IMR-90 (cell line): ENCODE measurements at regions not wholly inside any gene's neighbourhood (a gene's known extent, or its start where the extent isn't known, plus 50 kb on each side); places are given as distances from the start of the nearest gene placed in this dataset.

Source experiments
- ATAC-seq: fragments of 200-7000 bp; cut with Tn5 transposase; 2 replicates; pipeline ENCODE4 v1.9.1; 2020; ENCODE audit warnings: low read depth, mild to moderate bottlenecking, moderate library complexity
- BruUV-seq: library from RNA; stranded (reverse); fragments of 400-500 nt; replicated peaks from 2 replicates; lab custom pipeline; 2021; lab: Mats Ljungman, UMichigan
- CTCF ChIA-PET: fragments of 300-600 bp; formaldehyde crosslinking; extraction: SDS; loops from one replicate; lab custom pipeline; 2021; ENCODE audit warnings: antibody characterized with exemption; lab: Yijun Ruan, JAX
- POLR2A ChIA-PET: fragments of 300-600 bp; sonication (Branson Sonifier 250); formaldehyde crosslinking; loops from one replicate; lab custom pipeline; 2022; ENCODE audit warnings: antibody characterized with exemption; ENCODE audit not compliant: unreplicated experiment; lab: Charles Lee
- DNase-seq: peaks from one replicate; pipeline ENCODE4 v3.0.0; 2013
- H2AFZ ChIP-seq: replicated peaks from 2 replicates; pipeline ENCODE3; 2013; ENCODE audit warnings: low read length, mild to moderate bottlenecking; ENCODE audit not compliant: poor library complexity
- H2AK5ac ChIP-seq: 2 replicates; pipeline ENCODE4 v1.6.1; 2013; ENCODE audit warnings: low read depth, low read length, inconsistent platforms
- H2AK9ac ChIP-seq: replicated peaks from 2 replicates; pipeline ENCODE3; 2013; ENCODE audit warnings: mild to moderate bottlenecking, low read depth, low read length, moderate library complexity; ENCODE audit not compliant: poor library complexity
- H2BK120ac ChIP-seq: 2 replicates; pipeline ENCODE4 v1.6.1; 2013; ENCODE audit warnings: low read depth, low read length, inconsistent platforms
- H2BK15ac ChIP-seq: 3 replicates; pipeline ENCODE4 v1.6.1; 2013; ENCODE audit warnings: low read depth, low read length, inconsistent platforms
- H2BK20ac ChIP-seq: 2 replicates; pipeline ENCODE4 v1.6.1; 2013; ENCODE audit warnings: low read depth, mild to moderate bottlenecking, inconsistent platforms, low read length, moderate library complexity
- H2BK5ac ChIP-seq: 2 replicates; pipeline ENCODE4 v1.6.1; 2013; ENCODE audit warnings: mild to moderate bottlenecking, low read depth, low read length, inconsistent platforms; ENCODE audit not compliant: poor library complexity, severe bottlenecking
- H3K14ac ChIP-seq: replicated peaks from 2 replicates; pipeline ENCODE4 v1.6.1; 2013; ENCODE audit warnings: low read depth, low read length, inconsistent platforms
- H3K18ac ChIP-seq: 2 replicates; pipeline ENCODE4 v1.6.1; 2013; ENCODE audit warnings: low read depth, low read length, control low read depth
- H3K23ac ChIP-seq: 2 replicates; pipeline ENCODE4 v1.6.1; 2013; ENCODE audit warnings: low read depth, low read length, inconsistent platforms
- H3K27ac ChIP-seq: 2 replicates; pipeline ENCODE4 v1.5.1; 2013; ENCODE audit warnings: mild to moderate bottlenecking, control low read depth, low read length; ENCODE audit not compliant: insufficient read depth
- H3K27me3 ChIP-seq: 2 replicates; pipeline ENCODE4 v1.6.1; 2013; ENCODE audit warnings: low read length; ENCODE audit not compliant: control insufficient read depth, insufficient read depth
- H3K36me3 ChIP-seq: 2 replicates; pipeline ENCODE4 v1.6.1; 2013; ENCODE audit warnings: low read length, mixed read lengths; ENCODE audit not compliant: control insufficient read depth, insufficient read depth
- H3K4ac ChIP-seq: 2 replicates; pipeline ENCODE4 v1.6.1; 2013; ENCODE audit warnings: low read depth, low read length, inconsistent platforms
- H3K4me1 ChIP-seq: 2 replicates; pipeline ENCODE4 v1.6.1; 2013; ENCODE audit warnings: low read length, mixed read lengths; ENCODE audit not compliant: control insufficient read depth, insufficient read depth
- H3K4me2 ChIP-seq: 2 replicates; pipeline ENCODE4 v1.6.1; 2013; ENCODE audit warnings: low read depth, mild to moderate bottlenecking, control low read depth, low read length, moderate library complexity
- H3K4me3 ChIP-seq: 2 replicates; pipeline ENCODE4 v1.5.1; 2013; ENCODE audit warnings: low read depth, mild to moderate bottlenecking, control low read depth, low read length, moderate library complexity; ENCODE audit not compliant: insufficient read depth
- H3K56ac ChIP-seq: 2 replicates; pipeline ENCODE4 v1.6.1; 2013; ENCODE audit warnings: low read length, inconsistent platforms; ENCODE audit not compliant: insufficient read depth; ENCODE audit errors: extremely low read depth
- H3K79me1 ChIP-seq, 2 experiments: 2 replicates each; pipeline ENCODE4 v1.6.1; 2013; ENCODE audit warnings: low read length in 2 of 2, inconsistent platforms in 1 of 2, low read depth in 1 of 2
- H3K9ac ChIP-seq: 2 replicates; pipeline ENCODE4 v1.6.1; 2013; ENCODE audit warnings: low read depth, low read length, control low read depth
- H3K9me1 ChIP-seq: 2 replicates; pipeline ENCODE4 v1.6.1; 2013; ENCODE audit warnings: low read length, inconsistent platforms; ENCODE audit not compliant: insufficient read depth
- H3K9me3 ChIP-seq: 2 replicates; pipeline ENCODE4 v1.6.1; 2013; ENCODE audit warnings: low read length; ENCODE audit not compliant: control insufficient read depth, insufficient read depth
- H4K20me1 ChIP-seq: 2 replicates; pipeline ENCODE4 v1.6.1; 2013; ENCODE audit warnings: low read length, inconsistent platforms; ENCODE audit not compliant: insufficient read depth
- H4K5ac ChIP-seq: 2 replicates; pipeline ENCODE4 v1.6.1; 2013; ENCODE audit warnings: mild to moderate bottlenecking, low read depth, low read length, control low read depth
- H4K8ac ChIP-seq, 2 experiments: 2 replicates each; pipeline ENCODE4 v1.6.1; 2013; ENCODE audit warnings: low read depth in 2 of 2, low read length in 2 of 2, control low read depth in 1 of 2, inconsistent platforms in 1 of 2
- H4K91ac ChIP-seq: 2 replicates; pipeline ENCODE4 v1.6.1; 2013; ENCODE audit warnings: low read depth, low read length, inconsistent platforms; ENCODE audit not compliant: insufficient read depth
- BHLHE40 ChIP-seq: fragments of 150-350 bp; IDR thresholded peaks from 2 replicates; pipeline ENCODE4 v1.6.1; 2016; ENCODE audit warnings: mild to moderate bottlenecking, low read depth, low read length
- CEBPB ChIP-seq: IDR thresholded peaks from 2 replicates; pipeline ENCODE4 v1.6.1; 2012; ENCODE audit warnings: low read depth, low read length, improper control_type of control experiment
- CHD1 ChIP-seq: IDR thresholded peaks from 2 replicates; pipeline ENCODE4 v1.6.1; 2012; ENCODE audit warnings: low read depth, low read length, improper control_type of control experiment
- FOS ChIP-seq: fragments of 150-350 bp; IDR thresholded peaks from 2 replicates; pipeline ENCODE4 v1.6.1; 2016; ENCODE audit warnings: low read depth, low read length
- MAFK ChIP-seq: IDR thresholded peaks from 2 replicates; pipeline ENCODE4 v1.6.1; 2012; ENCODE audit warnings: low read depth, low read length, improper control_type of control experiment
- MAZ ChIP-seq: IDR thresholded peaks from 2 replicates; pipeline ENCODE4 v1.6.1; 2012; ENCODE audit warnings: low read depth, mild to moderate bottlenecking, low read length, improper control_type of control experiment, moderate library complexity, borderline replicate concordance
- MXI1 ChIP-seq: IDR thresholded peaks from 2 replicates; pipeline ENCODE4 v1.6.1; 2012; ENCODE audit warnings: low read depth, mild to moderate bottlenecking, low read length, moderate library complexity, borderline replicate concordance
- NFE2L2 ChIP-seq: fragments of 150-350 bp; IDR thresholded peaks from 2 replicates; pipeline ENCODE4 v1.6.1; 2016; ENCODE audit warnings: low read depth, mild to moderate bottlenecking, low read length
- POLR2A ChIP-seq: IDR thresholded peaks from 2 replicates; pipeline ENCODE4 v1.6.1; 2012; ENCODE audit warnings: mild to moderate bottlenecking, low read depth, low read length
- RAD21 ChIP-seq: IDR thresholded peaks from 2 replicates; pipeline ENCODE4 v1.6.1; 2012; ENCODE audit warnings: low read length, improper control_type of control experiment
- RCOR1 ChIP-seq: IDR thresholded peaks from 2 replicates; pipeline ENCODE4 v1.6.1; 2012; ENCODE audit warnings: mild to moderate bottlenecking, low read length, improper control_type of control experiment; ENCODE audit not compliant: insufficient replicate concordance
- RFX5 ChIP-seq: IDR thresholded peaks from 2 replicates; pipeline ENCODE4 v1.8.0; 2012; ENCODE audit warnings: low read depth, mild to moderate bottlenecking, low read length, moderate library complexity
- SMC3 ChIP-seq: fragments of 150-350 bp; IDR thresholded peaks from 2 replicates; pipeline ENCODE4 v1.6.1; 2016; ENCODE audit warnings: low read depth, mild to moderate bottlenecking, antibody characterized with exemption, low read length, moderate library complexity
- WGBS, 2 experiments: methylation state at CpG; one replicate each; pipeline versions ENCODE4 v1.1.5 to v1.1.7; 2013; ENCODE audit warnings: missing lambda C conversion rate in 2 of 2; ENCODE audit not compliant: insufficient read length in 1 of 2; ENCODE audit errors: extremely low coverage in 2 of 2; 5-methylcytosine and 5-hydroxymethylcytosine counted together
- dilution Hi-C: fragments of 300-500 bp; cut with HindIII; formaldehyde crosslinking; loops from one replicate; pipeline ENCODE4 v1.14.3; 2018; ENCODE audit warnings: low sequenced_read_pairs; ENCODE audit not compliant: unreplicated experiment
- in situ Hi-C: fragments of 300-500 bp; cut with MboI; formaldehyde crosslinking; loops from 3 replicates; pipeline ENCODE4 v1.14.3; 2019; ENCODE audit warnings: low sequenced_read_pairs, inconsistent platforms, mixed read lengths
- intact Hi-C: fragments of 100-400 bp; cut with micrococcal nuclease; formaldehyde crosslinking; loops from 2 replicates; pipeline ENCODE4 v1.10.0; 2022
- TF ChIP-seq, protein P1 (sequence below): fragments of 150-350 bp; IDR thresholded peaks from 2 replicates; pipeline ENCODE4 v1.6.1; 2017; ENCODE audit warnings: mild to moderate bottlenecking, antibody characterized with exemption, low read length, low read depth
- TF ChIP-seq, protein P2 (sequence below): fragments of 150-350 bp; IDR thresholded peaks from 2 replicates; pipeline ENCODE4 v1.6.1; 2016; ENCODE audit warnings: low read depth, mild to moderate bottlenecking, low read length, moderate library complexity, borderline replicate concordance
- TF ChIP-seq, protein P3 (sequence below): conservative IDR thresholded peaks from 2 replicates; pipeline ENCODE4 v1.5.1; 2012; ENCODE audit warnings: mild to moderate bottlenecking, low read depth, low read length, improper control_type of control experiment

DNA sequence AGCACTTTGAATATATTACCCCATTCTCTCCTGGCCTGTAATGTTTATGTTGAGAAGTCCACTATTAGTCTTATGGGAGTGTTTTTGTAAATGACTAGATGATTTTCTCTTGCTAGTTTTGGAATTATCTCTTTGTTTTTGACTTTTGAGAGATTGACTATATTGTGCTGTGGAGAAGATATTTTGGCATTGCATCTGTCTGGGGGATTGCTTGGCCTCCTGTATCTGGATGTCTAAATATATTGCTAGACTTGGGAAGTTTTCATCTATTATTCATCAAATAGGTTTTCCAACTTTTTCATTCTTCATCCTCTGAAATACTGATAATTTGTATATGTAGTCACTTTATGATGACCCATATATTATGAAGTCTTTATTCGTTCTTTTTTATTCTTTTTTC lies 277.1 kb upstream of the PCDH15 start:
- Histone ChIP-seq H2AFZ (no peak overlapping the region), H3K4me3 (no peak overlapping the region), H3K79me1 (no peaks in the 10 kb centered on the region), H3K9ac (no peak overlapping the region), H3K23ac (no peak overlapping the region), H3K18ac (no peak overlapping the region), H2BK20ac (no peak overlapping the region), H2AK5ac (no peak overlapping the region), H3K9me3 (peaks cover 6% of the 10 kb centered on the region; the same call in 1 of the 2 replicates), H3K27me3 (no peaks in the 10 kb centered on the region), H4K91ac (no peak overlapping the region), H2BK5ac (no peak overlapping the region), H3K9me1 (no peaks in the 10 kb centered on the region), H4K5ac (no peak overlapping the region), H3K36me3 (no peaks in the 10 kb centered on the region), H3K27ac (no peak overlapping the region), H2AK9ac (no peak overlapping the region), H3K14ac (no peak overlapping the region), H2BK120ac (no peak overlapping the region), H3K4me1 (no peaks in the 10 kb centered on the region), H4K8ac (no peak overlapping the region), H2BK15ac (no peak overlapping the region), H4K20me1 (no peaks in the 10 kb centered on the region), H3K4me2 (no peak overlapping the region), H3K4ac (no peak overlapping the region), H3K56ac (no peak overlapping the region)
- BruUV-seq = no TSS peak
- ATAC-seq (no peak), DNase-seq (no peak)
- ChIA-PET POLR2A (no interaction called here), CTCF (no interaction called here)
- in situ Hi-C loops = no loop called here
- no CpG with 5 or more reads among the region's 1 CpG for WGBS, 2 experiments
- TF ChIP-seq BHLHE40 (no peak), RFX5 (no peak), FOS (no peak), MAZ (no peak), NFE2L2 (no peak), CHD1 (no peak), RCOR1 (no peak), RAD21 (no peak), MAFK (no peak), SMC3 (no peak), MXI1 (no peak), CEBPB (no peak), POLR2A (no peak)
- TF ChIP-seq, protein P1, sequence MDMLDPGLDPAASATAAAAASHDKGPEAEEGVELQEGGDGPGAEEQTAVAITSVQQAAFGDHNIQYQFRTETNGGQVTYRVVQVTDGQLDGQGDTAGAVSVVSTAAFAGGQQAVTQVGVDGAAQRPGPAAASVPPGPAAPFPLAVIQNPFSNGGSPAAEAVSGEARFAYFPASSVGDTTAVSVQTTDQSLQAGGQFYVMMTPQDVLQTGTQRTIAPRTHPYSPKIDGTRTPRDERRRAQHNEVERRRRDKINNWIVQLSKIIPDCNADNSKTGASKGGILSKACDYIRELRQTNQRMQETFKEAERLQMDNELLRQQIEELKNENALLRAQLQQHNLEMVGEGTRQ = no peak
- TF ChIP-seq, protein P2, sequence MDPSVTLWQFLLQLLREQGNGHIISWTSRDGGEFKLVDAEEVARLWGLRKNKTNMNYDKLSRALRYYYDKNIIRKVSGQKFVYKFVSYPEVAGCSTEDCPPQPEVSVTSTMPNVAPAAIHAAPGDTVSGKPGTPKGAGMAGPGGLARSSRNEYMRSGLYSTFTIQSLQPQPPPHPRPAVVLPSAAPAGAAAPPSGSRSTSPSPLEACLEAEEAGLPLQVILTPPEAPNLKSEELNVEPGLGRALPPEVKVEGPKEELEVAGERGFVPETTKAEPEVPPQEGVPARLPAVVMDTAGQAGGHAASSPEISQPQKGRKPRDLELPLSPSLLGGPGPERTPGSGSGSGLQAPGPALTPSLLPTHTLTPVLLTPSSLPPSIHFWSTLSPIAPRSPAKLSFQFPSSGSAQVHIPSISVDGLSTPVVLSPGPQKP = no peak
- TF ChIP-seq, protein P3, sequence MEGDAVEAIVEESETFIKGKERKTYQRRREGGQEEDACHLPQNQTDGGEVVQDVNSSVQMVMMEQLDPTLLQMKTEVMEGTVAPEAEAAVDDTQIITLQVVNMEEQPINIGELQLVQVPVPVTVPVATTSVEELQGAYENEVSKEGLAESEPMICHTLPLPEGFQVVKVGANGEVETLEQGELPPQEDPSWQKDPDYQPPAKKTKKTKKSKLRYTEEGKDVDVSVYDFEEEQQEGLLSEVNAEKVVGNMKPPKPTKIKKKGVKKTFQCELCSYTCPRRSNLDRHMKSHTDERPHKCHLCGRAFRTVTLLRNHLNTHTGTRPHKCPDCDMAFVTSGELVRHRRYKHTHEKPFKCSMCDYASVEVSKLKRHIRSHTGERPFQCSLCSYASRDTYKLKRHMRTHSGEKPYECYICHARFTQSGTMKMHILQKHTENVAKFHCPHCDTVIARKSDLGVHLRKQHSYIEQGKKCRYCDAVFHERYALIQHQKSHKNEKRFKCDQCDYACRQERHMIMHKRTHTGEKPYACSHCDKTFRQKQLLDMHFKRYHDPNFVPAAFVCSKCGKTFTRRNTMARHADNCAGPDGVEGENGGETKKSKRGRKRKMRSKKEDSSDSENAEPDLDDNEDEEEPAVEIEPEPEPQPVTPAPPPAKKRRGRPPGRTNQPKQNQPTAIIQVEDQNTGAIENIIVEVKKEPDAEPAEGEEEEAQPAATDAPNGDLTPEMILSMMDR = no peak
- intact Hi-C loops = no loop called here
- dilution Hi-C loops = no loop called here
